Transverse colon (tissue), 4 donors: ENCODE measurements at regions not wholly inside any gene's neighbourhood (a gene's known extent, or its start where the extent isn't known, plus 50 kb on each side); places are given as distances from the start of the nearest gene placed in this dataset.

Source experiments
- DNase-seq: peaks from one replicate; pipeline ENCODE4 v3.0.0-alpha.2; 2019
- H3K27ac ChIP-seq, 4 donors: fragments of 200-600 bp; sonication (generic); 2 replicates each; pipeline ENCODE4 v1.5.1; 2016 to 2018; ENCODE audit warnings: inconsistent platforms in 4 of 4
- H3K27me3 ChIP-seq: fragments of 200-600 bp; sonication (generic); 2 replicates; pipeline ENCODE4 v1.5.1; 2017; ENCODE audit warnings: inconsistent platforms
- H3K36me3 ChIP-seq, 4 donors: fragments of 200-600 bp; sonication (generic); 2 replicates each; pipeline ENCODE4 v1.5.1; 2017 to 2019; ENCODE audit warnings: inconsistent platforms in 4 of 4
- H3K4me1 ChIP-seq, 4 donors: fragments of 200-600 bp; sonication (generic); 2 replicates each; pipeline ENCODE4 v1.5.1; 2017 to 2020; ENCODE audit warnings: inconsistent platforms in 4 of 4
- H3K4me3 ChIP-seq, 4 donors: fragments of 200-600 bp; sonication (generic); 1 replicate in 1 of 4; 2 replicates in 3 of 4; pipeline versions ENCODE4 v1.5.1 to v1.6.1; 2017 to 2019; ENCODE audit warnings: inconsistent platforms in 4 of 4
- H3K9me3 ChIP-seq, 2 donors: fragments of 200-600 bp; sonication (generic); 2 replicates each; pipeline ENCODE4 v1.5.1; 2017 to 2019; ENCODE audit warnings: inconsistent platforms in 2 of 2
- EP300 ChIP-seq: sonication (generic); formaldehyde crosslinking; IDR thresholded peaks from one replicate; pipeline ENCODE4 v1.6.1; 2017; ENCODE audit warnings: antibody characterized with exemption, low read depth
- POLR2A ChIP-seq: fragments of 450-650 bp; IDR thresholded peaks from one replicate; pipeline ENCODE4 v1.6.1; 2016; ENCODE audit warnings: antibody characterized with exemption, mild to moderate bottlenecking, moderate library complexity
- POLR2AphosphoS5 ChIP-seq, 3 donors: sonication (generic); formaldehyde crosslinking; IDR thresholded peaks; one replicate each; pipeline ENCODE4 v1.6.1; 2016; ENCODE audit warnings: antibody characterized with exemption in 3 of 3
- WGBS, 2 donors: methylation state at CpG; one replicate each; pipeline ENCODE4 v1.1.5; 2018; ENCODE audit warnings: low coverage in 1 of 2; 5-methylcytosine and 5-hydroxymethylcytosine counted together
- in situ Hi-C, 4 donors: fragments of 200-750 bp; cut with MboI; loops; one replicate each; pipeline versions ENCODE4 v1.15.0 to v1.15.1; 2017; ENCODE audit warnings: low sequenced_read_pairs in 3 of 4, low pct_ligation_motif_present in 1 of 4, low pct_unique_long_range_greater_than_20kb in 1 of 4
- intact Hi-C: fragments of 100-400 bp; cut with DNase I; formaldehyde crosslinking; loops from one replicate; pipeline ENCODE4 v1.15.1; 2023; ENCODE audit warnings: low total_unique reads
- TF ChIP-seq, protein P1 (sequence below), 5 experiments: fragments of 200-600 bp in 3 of 5; fragments of 450-650 bp in 2 of 5; sonication (generic) in 3 of 5; IDR thresholded peaks; 1 replicate in 2 of 5; 2 replicates in 3 of 5; pipeline ENCODE4 v1.5.1; 2016 to 2017; ENCODE audit warnings: antibody characterized with exemption in 5 of 5, inconsistent platforms in 3 of 5, mild to moderate bottlenecking in 2 of 5, moderate library complexity in 1 of 5

DNA sequence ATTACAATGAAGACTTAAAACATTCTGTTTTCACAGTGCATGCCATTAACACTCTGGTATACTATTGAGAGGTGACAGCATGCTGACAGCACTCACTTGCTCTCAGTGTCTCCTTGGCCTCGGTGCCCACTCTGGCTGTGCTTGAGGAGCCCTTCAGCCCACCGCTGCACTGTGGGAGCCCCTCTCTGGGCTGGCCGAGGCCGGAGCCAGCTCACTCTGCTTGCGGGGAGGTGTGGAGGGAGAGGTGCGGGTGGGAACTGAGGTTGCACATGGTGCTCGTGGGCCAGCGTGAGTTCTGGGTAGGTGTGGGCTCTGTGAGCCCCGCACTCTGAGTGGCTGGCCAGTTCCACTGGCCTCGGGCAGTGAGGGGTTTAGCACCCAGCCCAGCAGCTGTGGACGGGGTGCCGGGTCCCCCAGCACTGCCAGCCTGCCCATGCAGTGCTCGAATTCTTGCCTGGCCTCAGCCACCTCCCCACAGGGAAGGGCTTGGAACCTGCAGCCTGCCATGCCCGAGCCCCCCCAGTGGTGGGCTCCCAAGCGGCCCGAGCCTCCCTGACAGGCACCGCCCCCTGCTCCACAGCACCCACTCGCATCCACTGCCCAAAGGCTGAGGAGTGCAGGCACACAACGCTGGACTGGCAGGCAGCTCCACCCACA, 135.3 kb upstream of the AR start:
- in situ Hi-C loops (no loop called here), intact Hi-C loops (no loop called here)
- Histone ChIP-seq H3K27ac (no peak overlapping the region), H3K27me3 (no peaks in the 10 kb centered on the region), H3K4me1 (no peaks in the 10 kb centered on the region), H3K4me3 (no peak overlapping the region), H3K9me3 (no peaks in the 10 kb centered on the region), H3K36me3 (no peaks in the 10 kb centered on the region)
- TF ChIP-seq EP300 (no peak), POLR2AphosphoS5 (IDR thresholded peaks at IDR 0.05) (no peak), POLR2A (no peak)
- TF ChIP-seq, protein P1, sequence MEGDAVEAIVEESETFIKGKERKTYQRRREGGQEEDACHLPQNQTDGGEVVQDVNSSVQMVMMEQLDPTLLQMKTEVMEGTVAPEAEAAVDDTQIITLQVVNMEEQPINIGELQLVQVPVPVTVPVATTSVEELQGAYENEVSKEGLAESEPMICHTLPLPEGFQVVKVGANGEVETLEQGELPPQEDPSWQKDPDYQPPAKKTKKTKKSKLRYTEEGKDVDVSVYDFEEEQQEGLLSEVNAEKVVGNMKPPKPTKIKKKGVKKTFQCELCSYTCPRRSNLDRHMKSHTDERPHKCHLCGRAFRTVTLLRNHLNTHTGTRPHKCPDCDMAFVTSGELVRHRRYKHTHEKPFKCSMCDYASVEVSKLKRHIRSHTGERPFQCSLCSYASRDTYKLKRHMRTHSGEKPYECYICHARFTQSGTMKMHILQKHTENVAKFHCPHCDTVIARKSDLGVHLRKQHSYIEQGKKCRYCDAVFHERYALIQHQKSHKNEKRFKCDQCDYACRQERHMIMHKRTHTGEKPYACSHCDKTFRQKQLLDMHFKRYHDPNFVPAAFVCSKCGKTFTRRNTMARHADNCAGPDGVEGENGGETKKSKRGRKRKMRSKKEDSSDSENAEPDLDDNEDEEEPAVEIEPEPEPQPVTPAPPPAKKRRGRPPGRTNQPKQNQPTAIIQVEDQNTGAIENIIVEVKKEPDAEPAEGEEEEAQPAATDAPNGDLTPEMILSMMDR (IDR thresholded peaks at IDR 0.05) = no peak
- no peak for DNase-seq
- WGBS, 2 donors = 78% methylated on average over 15 of the region's 19 CpGs; no CpG with 5 or more reads in 1 of the 2 donors

DNA sequence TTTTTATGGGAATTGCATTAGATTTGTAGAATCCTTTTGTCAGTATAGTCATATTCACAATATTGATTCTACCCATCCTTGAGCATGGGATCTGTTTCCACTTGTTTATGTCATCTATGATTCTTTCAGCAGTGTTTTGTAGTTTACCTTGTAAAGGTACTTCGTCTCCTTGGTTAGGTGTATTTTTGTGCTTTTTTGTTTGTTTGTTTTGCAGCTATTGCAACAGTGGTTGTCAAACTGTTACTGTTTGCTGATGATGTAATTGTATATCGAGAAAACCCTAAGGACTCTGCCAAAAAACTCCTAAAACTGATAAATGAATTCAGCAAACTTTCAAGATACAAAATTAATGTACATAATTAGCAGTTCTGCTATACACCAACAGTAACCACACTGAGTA, 127.9 kb upstream of the AR start:
- no peak overlapping the region for H3K4me3 ChIP-seq
- H3K4me1 ChIP-seq = no peaks in the 10 kb centered on the region
- 75 to 100% methylated on average over 1 to 2 of the region's 2 CpGs for WGBS, 2 donors
- intact Hi-C loops = no loop called here
- in situ Hi-C loops = no loop called here
- H3K36me3 ChIP-seq = no peaks in the 10 kb centered on the region
- no peaks in the 10 kb centered on the region for H3K27me3 ChIP-seq
- no peak for DNase-seq
- H3K9me3 ChIP-seq = no peaks in the 10 kb centered on the region
- no peak overlapping the region for H3K27ac ChIP-seq
- TF ChIP-seq POLR2AphosphoS5 (IDR thresholded peaks at IDR 0.05) = no peak
- no peak for TF ChIP-seq POLR2A
- TF ChIP-seq, protein P1 (IDR thresholded peaks at IDR 0.05) = no peak

GRCh38 chrX:67426946-67427345, 116.9 kb upstream of the AR start:
- no peak overlapping the region for H3K27ac ChIP-seq
- WGBS, 2 donors = 77% methylated on average over 2 of the region's 2 CpGs; no CpG with 5 or more reads in 1 of the 2 donors
- H3K4me3 ChIP-seq = no peak overlapping the region
- intact Hi-C loops (no loop called here), in situ Hi-C loops (loop anchor here in 1 of 4 donors (25.0 kb wide), 1 partner anchor 90 kb away; no protein-coding TSS in a partner anchor)
- TF ChIP-seq POLR2A = no peak
- no peak for TF ChIP-seq POLR2AphosphoS5 (IDR thresholded peaks at IDR 0.05)
- TF ChIP-seq, protein P1 (IDR thresholded peaks at IDR 0.05) = no peak
- no peak for TF ChIP-seq EP300
- H3K27me3 ChIP-seq = no peaks in the 10 kb centered on the region
- H3K9me3 ChIP-seq = no peaks in the 10 kb centered on the region
- no peak for DNase-seq
- no peaks in the 10 kb centered on the region for H3K36me3 ChIP-seq
- no peaks in the 10 kb centered on the region for H3K4me1 ChIP-seq

DNA sequence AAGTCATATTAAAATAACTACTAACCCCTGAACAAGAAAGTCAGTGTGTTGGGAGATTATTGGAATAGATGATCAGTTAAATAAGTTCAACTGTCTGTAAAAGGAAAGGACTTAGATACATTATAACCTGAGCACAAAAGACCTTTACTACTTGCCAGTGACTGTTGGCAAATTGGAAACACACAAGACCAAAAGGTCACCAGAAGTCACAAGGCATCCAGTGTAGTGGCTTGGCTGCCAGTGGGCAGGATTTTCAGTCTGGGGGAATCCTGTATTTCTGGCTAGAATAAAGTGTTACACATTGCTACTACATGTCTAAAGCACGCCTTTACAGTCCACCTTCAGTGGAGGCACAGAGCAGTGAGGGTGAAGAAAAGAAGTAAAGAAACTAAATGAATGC, 108.3 kb upstream of the AR start:
- no peak overlapping the region for H3K4me3 ChIP-seq
- in situ Hi-C loops = loop anchor here in 1 of 4 donors (25.0 kb wide), 1 partner anchor 98 kb away; no protein-coding TSS in a partner anchor
- DNase-seq = no peak
- H3K36me3 ChIP-seq = no peaks in the 10 kb centered on the region
- WGBS, 2 donors = 52% methylated on average over 1 of the region's 1 CpG; no CpG with 5 or more reads in 1 of the 2 donors
- no peak overlapping the region for H3K27ac ChIP-seq
- H3K4me1 ChIP-seq = no peaks in the 10 kb centered on the region
- intact Hi-C loops = no loop called here
- H3K27me3 ChIP-seq = no peaks in the 10 kb centered on the region
- no peak for TF ChIP-seq EP300
- no peak for TF ChIP-seq POLR2AphosphoS5 (IDR thresholded peaks at IDR 0.05)
- TF ChIP-seq, protein P1 (IDR thresholded peaks at IDR 0.05) = no peak
- TF ChIP-seq POLR2A = no peak
- no peaks in the 10 kb centered on the region for H3K9me3 ChIP-seq
